Karpas-422 (cell line): ENCODE measurements at regions not wholly inside any gene's neighbourhood (a gene's known extent, or its start where the extent isn't known, plus 50 kb on each side); places are given as distances from the start of the nearest gene placed in this dataset.

Source experiments
- DNase-seq: peaks from one replicate; pipeline ENCODE4 v3.0.0-alpha.2; 2015
- H2AFZ ChIP-seq: fragments of 200-600 bp; sonication (generic); 2 replicates; pipeline ENCODE4 v1.6.1; 2014; ENCODE audit warnings: antibody characterized with exemption, low read length, mixed read lengths
- H3K27ac ChIP-seq: fragments of 200-600 bp; sonication (generic); 2 replicates; pipeline ENCODE4 v1.5.1; 2014; ENCODE audit warnings: mild to moderate bottlenecking, low read length, moderate library complexity
- H3K27me3 ChIP-seq: fragments of 200-600 bp; sonication (generic); 2 replicates; pipeline ENCODE4 v1.6.1; 2014; ENCODE audit warnings: low read length, mixed read lengths
- H3K36me3 ChIP-seq: fragments of 200-600 bp; sonication (generic); 2 replicates; pipeline ENCODE4 v1.6.1; 2014; ENCODE audit warnings: low read length, mixed read lengths; ENCODE audit not compliant: insufficient read depth
- H3K4me1 ChIP-seq: fragments of 200-600 bp; sonication (generic); 2 replicates; pipeline ENCODE4 v1.6.1; 2014; ENCODE audit warnings: mild to moderate bottlenecking, low read length, mixed read lengths
- H3K4me2 ChIP-seq: fragments of 200-600 bp; sonication (generic); 2 replicates; pipeline ENCODE4 v1.6.1; 2014; ENCODE audit warnings: low read length, low read depth, mild to moderate bottlenecking; ENCODE audit not compliant: poor library complexity, severe bottlenecking
- H3K4me3 ChIP-seq: fragments of 200-600 bp; sonication (generic); 2 replicates; pipeline ENCODE4 v1.5.1; 2014; ENCODE audit warnings: mild to moderate bottlenecking, antibody characterized with exemption, low read length, mixed read lengths
- H3K79me2 ChIP-seq: fragments of 200-600 bp; sonication (generic); 2 replicates; pipeline ENCODE4 v1.6.1; 2014; ENCODE audit warnings: mild to moderate bottlenecking, low read length, mixed read lengths
- H3K9ac ChIP-seq: fragments of 200-600 bp; sonication (generic); 2 replicates; pipeline ENCODE4 v1.6.0; 2014; ENCODE audit warnings: low read length
- H3K9me2 ChIP-seq: fragments of 200-600 bp; sonication (generic), shearing (Covaris generic); replicated peaks from 2 replicates; pipeline ENCODE4 v1.6.0; 2014; ENCODE audit warnings: mild to moderate bottlenecking, low read length, moderate library complexity; ENCODE audit not compliant: insufficient read depth
- H3K9me3 ChIP-seq: fragments of 300-700, 200-600 bp; sonication (generic); 2 replicates; pipeline ENCODE4 v1.6.1; 2014; ENCODE audit warnings: low read length, mixed read lengths
- H4K20me1 ChIP-seq: fragments of 200-600 bp; sonication (generic); 2 replicates; pipeline ENCODE4 v1.6.1; 2014; ENCODE audit warnings: mild to moderate bottlenecking, antibody characterized with exemption, low read length, low read depth; ENCODE audit not compliant: insufficient read depth

- no peaks in the 10 kb centered on the region for H3K36me3 ChIP-seq
- no peaks in the 10 kb centered on the region for H4K20me1 ChIP-seq
- H3K9ac ChIP-seq: no peak overlapping the region
- no peaks in the 10 kb centered on the region for H3K27me3 ChIP-seq
- H3K27ac ChIP-seq: no peak overlapping the region
- no peaks in the 10 kb centered on the region for H3K79me2 ChIP-seq
- no peak overlapping the region for H3K4me2 ChIP-seq
- H3K4me3 ChIP-seq: no peak overlapping the region
- H3K9me3 ChIP-seq: no peaks in the 10 kb centered on the region
- H2AFZ ChIP-seq: peak overlapping the region; percentile 95
- H3K4me1 ChIP-seq: no peaks in the 10 kb centered on the region
- DNase-seq: peak; percentile 79
- no peaks in the 10 kb centered on the region for H3K9me2 ChIP-seq
Observed at GRCh38 chr9:107942856-107943255, 453.3 kb upstream of the KLF4 start.

GRCh38 chr9:107942291-107942690, 452.7 kb upstream of the KLF4 start:
- no peaks in the 10 kb centered on the region for H3K27me3 ChIP-seq
- no peak overlapping the region for H3K27ac ChIP-seq
- no peak overlapping the region for H3K4me3 ChIP-seq
- no peak overlapping the region for H2AFZ ChIP-seq
- no peaks in the 10 kb centered on the region for H3K4me1 ChIP-seq
- no peaks in the 10 kb centered on the region for H3K9me2 ChIP-seq
- no peaks in the 10 kb centered on the region for H4K20me1 ChIP-seq
- H3K4me2 ChIP-seq: no peak overlapping the region
- no peaks in the 10 kb centered on the region for H3K79me2 ChIP-seq
- no peak overlapping the region for H3K9ac ChIP-seq
- no peaks in the 10 kb centered on the region for H3K36me3 ChIP-seq
- no peak for DNase-seq
- no peaks in the 10 kb centered on the region for H3K9me3 ChIP-seq

DNA sequence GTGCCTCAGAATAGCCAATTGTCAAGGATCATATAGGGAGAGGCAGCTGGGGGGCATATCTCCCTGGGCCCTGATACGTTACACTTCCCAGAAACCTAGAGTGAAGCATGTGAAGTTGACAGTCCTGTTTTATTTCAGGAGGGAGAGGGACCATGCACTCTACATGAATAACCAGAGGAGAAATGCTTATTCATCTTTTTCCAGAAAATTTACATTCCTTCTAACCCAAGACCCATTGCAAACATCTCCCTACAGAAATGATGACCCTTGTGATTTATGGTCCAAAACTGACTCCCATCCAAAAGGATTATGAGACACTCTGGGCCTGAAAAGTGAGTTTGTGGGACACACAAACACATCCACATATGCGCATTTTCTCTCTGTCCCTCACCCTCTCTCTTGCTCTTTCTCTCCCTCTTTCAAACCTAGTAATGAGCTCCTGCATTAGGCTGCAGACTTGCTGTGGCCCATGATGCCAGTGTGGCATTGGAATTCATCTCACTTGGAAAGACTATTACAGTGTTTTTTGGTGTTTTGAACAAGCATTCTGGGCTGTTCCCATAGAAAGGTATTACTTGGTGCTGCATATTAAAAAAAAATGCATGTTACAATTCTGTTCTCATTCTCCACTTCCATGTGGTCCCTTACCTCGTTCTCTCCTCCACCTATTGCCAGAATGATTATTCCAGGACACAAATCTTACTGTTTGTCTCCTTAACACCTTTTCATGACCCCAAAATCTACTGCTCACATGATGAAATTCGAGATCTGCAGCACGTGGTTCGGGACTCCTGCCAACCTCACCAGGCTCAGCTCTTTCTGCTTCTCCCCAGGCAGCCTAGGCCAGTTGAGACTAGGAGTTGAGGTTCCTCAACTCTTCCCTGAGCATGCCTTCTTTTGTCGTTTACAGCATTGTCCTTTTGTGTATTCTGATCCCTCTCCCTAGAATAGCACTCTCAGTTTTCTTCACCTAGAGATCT, 451.3 kb upstream of the KLF4 start:
- no peaks in the 10 kb centered on the region for H4K20me1 ChIP-seq
- no peaks in the 10 kb centered on the region for H3K9me3 ChIP-seq
- H3K27me3 ChIP-seq: no peaks in the 10 kb centered on the region
- no peaks in the 10 kb centered on the region for H3K36me3 ChIP-seq
- H3K4me3 ChIP-seq: no peak overlapping the region
- H3K9me2 ChIP-seq: no peaks in the 10 kb centered on the region
- H3K79me2 ChIP-seq: no peaks in the 10 kb centered on the region
- H3K4me2 ChIP-seq: no peak overlapping the region
- H2AFZ ChIP-seq: no peak overlapping the region
- no peak for DNase-seq
- H3K27ac ChIP-seq: no peak overlapping the region
- no peak overlapping the region for H3K9ac ChIP-seq
- no peaks in the 10 kb centered on the region for H3K4me1 ChIP-seq

DNA sequence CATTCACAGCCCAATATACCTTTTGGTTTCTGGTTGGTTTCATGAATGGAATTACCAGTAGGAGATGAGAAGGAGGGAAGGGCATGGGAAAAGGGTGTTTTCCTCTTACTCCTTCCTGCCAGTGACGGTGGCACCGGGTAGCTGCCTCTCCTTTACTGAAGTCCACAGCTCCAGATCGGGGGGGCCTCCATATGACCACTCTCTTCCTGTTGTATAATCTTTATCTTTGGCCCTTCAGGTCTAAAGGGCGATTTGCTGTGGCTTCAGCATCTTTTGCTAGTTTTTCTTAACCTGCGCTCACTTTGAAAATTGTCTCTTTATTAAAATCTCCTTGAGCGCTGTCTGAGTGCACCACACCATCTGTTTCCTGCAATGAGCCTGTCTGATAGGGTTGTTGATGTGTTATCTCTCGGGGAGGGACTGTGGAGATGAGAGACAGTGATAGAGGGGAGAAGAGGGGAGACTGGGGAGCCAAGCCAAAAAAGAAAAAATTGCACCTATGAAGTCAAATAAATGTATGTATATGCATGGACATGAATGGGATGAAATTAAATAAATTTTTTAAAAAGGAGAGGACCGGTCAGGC, 449.3 kb upstream of the KLF4 start:
- DNase-seq: no peak
- no peaks in the 10 kb centered on the region for H3K36me3 ChIP-seq
- no peak overlapping the region for H3K9ac ChIP-seq
- H3K79me2 ChIP-seq: no peaks in the 10 kb centered on the region
- no peaks in the 10 kb centered on the region for H4K20me1 ChIP-seq
- no peaks in the 10 kb centered on the region for H3K4me1 ChIP-seq
- H3K9me3 ChIP-seq: no peaks in the 10 kb centered on the region
- H2AFZ ChIP-seq: no peak overlapping the region
- no peak overlapping the region for H3K4me2 ChIP-seq
- H3K27me3 ChIP-seq: no peaks in the 10 kb centered on the region
- no peak overlapping the region for H3K27ac ChIP-seq
- no peak overlapping the region for H3K4me3 ChIP-seq
- H3K9me2 ChIP-seq: no peaks in the 10 kb centered on the region

DNA sequence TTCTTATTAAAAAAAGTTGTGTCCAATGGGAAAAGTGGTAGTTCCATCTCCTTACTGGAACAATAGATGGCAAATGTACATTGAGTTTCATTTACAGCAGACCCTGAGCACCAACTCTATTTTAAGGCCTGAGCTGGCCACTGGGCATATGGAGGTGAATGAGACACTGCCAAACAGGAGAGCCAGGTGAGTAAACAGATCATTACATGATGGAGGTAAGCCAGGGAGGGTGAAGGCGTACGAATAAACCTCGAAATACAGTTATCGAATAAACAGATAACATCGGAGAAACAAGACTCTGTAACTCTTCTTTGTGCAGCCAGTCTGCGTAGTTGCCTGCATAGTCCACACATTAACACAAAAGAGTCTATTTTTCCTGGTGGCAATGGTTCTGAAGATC, 446.4 kb upstream of the KLF4 start:
- no peaks in the 10 kb centered on the region for H3K4me1 ChIP-seq
- no peaks in the 10 kb centered on the region for H3K36me3 ChIP-seq
- H3K79me2 ChIP-seq: no peaks in the 10 kb centered on the region
- no peak overlapping the region for H3K4me3 ChIP-seq
- H2AFZ ChIP-seq: no peak overlapping the region
- no peak for DNase-seq
- H3K9me3 ChIP-seq: no peaks in the 10 kb centered on the region
- no peaks in the 10 kb centered on the region for H3K27me3 ChIP-seq
- no peak overlapping the region for H3K27ac ChIP-seq
- H3K9me2 ChIP-seq: no peaks in the 10 kb centered on the region
- H3K4me2 ChIP-seq: no peak overlapping the region
- H4K20me1 ChIP-seq: no peaks in the 10 kb centered on the region
- H3K9ac ChIP-seq: no peak overlapping the region

- Histone ChIP-seq H3K4me1 (no peaks in the 10 kb centered on the region), H3K27me3 (no peaks in the 10 kb centered on the region), H3K4me2 (no peak overlapping the region), H4K20me1 (no peaks in the 10 kb centered on the region), H3K4me3 (no peak overlapping the region), H3K9ac (no peak overlapping the region), H3K27ac (no peak overlapping the region), H2AFZ (no peak overlapping the region), H3K9me2 (no peaks in the 10 kb centered on the region), H3K9me3 (no peaks in the 10 kb centered on the region), H3K36me3 (no peaks in the 10 kb centered on the region), H3K79me2 (no peaks in the 10 kb centered on the region)
- no peak for DNase-seq
Observed at GRCh38 chr9:107933516-107933915, 443.9 kb upstream of the KLF4 start.

DNA sequence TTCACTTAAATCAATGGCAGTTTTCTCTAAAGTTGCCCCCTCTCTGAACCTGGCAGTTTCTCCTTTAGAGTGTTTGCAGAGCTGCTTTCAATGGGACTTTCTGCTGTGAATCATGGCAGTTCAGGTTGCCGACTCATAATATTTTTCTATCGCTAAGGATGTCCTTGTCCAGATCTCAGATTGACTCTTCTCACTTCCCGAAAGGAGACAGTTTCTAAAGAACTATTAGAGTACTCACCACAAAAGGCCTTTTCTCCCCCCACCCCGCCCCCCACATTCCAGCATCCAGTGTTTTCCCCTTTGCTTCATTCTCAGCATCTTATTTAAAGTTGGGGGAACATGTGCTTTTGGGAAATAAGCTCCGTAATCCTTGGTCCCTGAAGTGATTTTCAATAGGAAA, 443.5 kb upstream of the KLF4 start:
- Histone ChIP-seq H3K4me2 (no peak overlapping the region), H3K4me3 (no peak overlapping the region), H3K27me3 (no peaks in the 10 kb centered on the region), H3K4me1 (no peaks in the 10 kb centered on the region), H3K9me3 (no peaks in the 10 kb centered on the region), H3K9ac (no peak overlapping the region), H3K27ac (no peak overlapping the region), H3K9me2 (no peaks in the 10 kb centered on the region), H3K79me2 (no peaks in the 10 kb centered on the region), H3K36me3 (no peaks in the 10 kb centered on the region), H2AFZ (no peak overlapping the region), H4K20me1 (no peaks in the 10 kb centered on the region)
- DNase-seq: no peak

GRCh38 chr9:107932601-107933000, 443.0 kb upstream of the KLF4 start:
- Histone ChIP-seq H4K20me1 (no peaks in the 10 kb centered on the region), H2AFZ (no peak overlapping the region), H3K27me3 (no peaks in the 10 kb centered on the region), H3K9me2 (no peaks in the 10 kb centered on the region), H3K79me2 (no peaks in the 10 kb centered on the region), H3K36me3 (no peaks in the 10 kb centered on the region), H3K9me3 (no peaks in the 10 kb centered on the region), H3K4me1 (no peaks in the 10 kb centered on the region), H3K4me2 (no peak overlapping the region), H3K4me3 (no peak overlapping the region), H3K9ac (no peak overlapping the region), H3K27ac (no peak overlapping the region)
- no peak for DNase-seq
